Right ventricle myocardium superior (tissue), 1 donor: ENCODE measurements at regions not wholly inside any gene's neighbourhood (a gene's known extent, or its start where the extent isn't known, plus 50 kb on each side); places are given as distances from the start of the nearest gene placed in this dataset.
"Not testable (repeated sequence)": the region's sequence is repeated elsewhere in the genome, so short reads cannot be mapped to it uniquely, and the experiment has no call there.

ENCODE experiments used
- ATAC-seq: fragments of 200-7000 bp; cut with Tn5 transposase; one replicate; pipeline ENCODE4 v1.9.1; 2020; ENCODE audit warnings: mild to moderate bottlenecking; ENCODE audit not compliant: poor library complexity
- DNase-seq: peaks from one replicate; pipeline ENCODE4 v3.0.0-alpha.2; 2020
- intact Hi-C: fragments of 100-400 bp; cut with DNase I; formaldehyde crosslinking; loops from one replicate; pipeline ENCODE4 v1.11.2; 2022
- donor health status: DM: no; HTN: yes; CAD: no; lungs with severe emphysema.

GRCh38 chr9:102436599-102436998 is 558.5 kb upstream of the CYLC2 start:
- DNase-seq, intact Hi-C loops, ATAC-seq: not testable (repeated sequence)

GRCh38 chr9:102435427-102435826 is 559.7 kb upstream of the CYLC2 start:
- intact Hi-C loops = no loop called here
- DNase-seq (no peak), ATAC-seq (no peak)

GRCh38 chr9:102434545-102434944 is 560.6 kb upstream of the CYLC2 start:
- intact Hi-C loops = no loop called here
- ATAC-seq = no peak
- no peak for DNase-seq

GRCh38 chr9:102428305-102428704 is 566.8 kb upstream of the CYLC2 start:
- intact Hi-C loops = no loop called here
- no peak for DNase-seq
- no peak for ATAC-seq

GRCh38 chr9:102416251-102416650 is 578.9 kb upstream of the CYLC2 start:
- ATAC-seq, intact Hi-C loops, DNase-seq: not testable (repeated sequence)

- DNase-seq = no peak
- no peak for ATAC-seq
- intact Hi-C loops = no loop called here
These were observed 589.8 kb upstream of the CYLC2 start for GRCh38 chr9:102405218-102405867.

- ATAC-seq (no peak), DNase-seq (no peak)
- intact Hi-C loops = no loop called here
These were observed 591.6 kb upstream of the CYLC2 start for GRCh38 chr9:102403514-102403913.

- intact Hi-C loops = no loop called here
- DNase-seq = no peak
- ATAC-seq = no peak
These were observed 596.9 kb upstream of the CYLC2 start for GRCh38 chr9:102398205-102398604.

- DNase-seq, intact Hi-C loops, ATAC-seq: not testable (repeated sequence)
These were observed 609.5 kb upstream of the CYLC2 start for GRCh38 chr9:102385620-102386019.

- DNase-seq = no peak
- no peak for ATAC-seq
- intact Hi-C loops = no loop called here
These were observed 624.2 kb upstream of the GRIN3A start for GRCh38 chr9:102362470-102363132.

- ATAC-seq = no peak
- intact Hi-C loops = no loop called here
- no peak for DNase-seq
These were observed 622.4 kb upstream of the GRIN3A start for GRCh38 chr9:102360846-102361245.

GRCh38 chr9:102355982-102356381 is 617.5 kb upstream of the GRIN3A start:
- DNase-seq (no peak), ATAC-seq (no peak)
- intact Hi-C loops = no loop called here

- intact Hi-C loops = no loop called here
- no peak for DNase-seq
These were observed 615.6 kb upstream of the GRIN3A start for GRCh38 chr9:102354041-102354440.

GRCh38 chr9:102337471-102337870 is 599.0 kb upstream of the GRIN3A start:
- ATAC-seq, intact Hi-C loops, DNase-seq: not testable (repeated sequence)

More at GRCh38 chr9:102354041-102354440, 615.6 kb upstream of the GRIN3A start:
- ATAC-seq = no peak

GRCh38 chr9:102309379-102309778 is 570.9 kb upstream of the GRIN3A start:
- DNase-seq = no peak
- intact Hi-C loops = no loop called here
- no peak for ATAC-seq

- DNase-seq (no peak), ATAC-seq (no peak)
- intact Hi-C loops = no loop called here
These were observed 556.7 kb upstream of the GRIN3A start for GRCh38 chr9:102295188-102295587.

- ATAC-seq (no peak), DNase-seq (no peak)
- intact Hi-C loops = no loop called here
These were observed 535.5 kb upstream of the GRIN3A start for GRCh38 chr9:102273952-102274351.

GRCh38 chr9:102253099-102253498 is 514.7 kb upstream of the GRIN3A start:
- intact Hi-C loops = no loop called here
- DNase-seq (no peak), ATAC-seq (no peak)

- DNase-seq (no peak), ATAC-seq (no peak)
- intact Hi-C loops = no loop called here
These were observed 506.5 kb upstream of the GRIN3A start for GRCh38 chr9:102244916-102245315.

- intact Hi-C loops = loop anchor here (5.0 kb wide), 1 partner anchor 40 kb away; no protein-coding TSS in a partner anchor
- no peak for ATAC-seq
- no peak for DNase-seq
These were observed 499.1 kb upstream of the GRIN3A start for GRCh38 chr9:102237520-102237919.
